RPMI8226 (cell line): ENCODE measurements at regions not wholly inside any gene's neighbourhood (a gene's known extent, or its start where the extent isn't known, plus 50 kb on each side); places are given as distances from the start of the nearest gene placed in this dataset.

Source experiments
- DNase-seq: peaks from one replicate; pipeline ENCODE4 v3.0.0-alpha.2; 2015

- DNase-seq: no peak
These were observed 460.0 kb upstream of the FAM241A start for GRCh38 chr4:111685205-111685604.

DNA sequence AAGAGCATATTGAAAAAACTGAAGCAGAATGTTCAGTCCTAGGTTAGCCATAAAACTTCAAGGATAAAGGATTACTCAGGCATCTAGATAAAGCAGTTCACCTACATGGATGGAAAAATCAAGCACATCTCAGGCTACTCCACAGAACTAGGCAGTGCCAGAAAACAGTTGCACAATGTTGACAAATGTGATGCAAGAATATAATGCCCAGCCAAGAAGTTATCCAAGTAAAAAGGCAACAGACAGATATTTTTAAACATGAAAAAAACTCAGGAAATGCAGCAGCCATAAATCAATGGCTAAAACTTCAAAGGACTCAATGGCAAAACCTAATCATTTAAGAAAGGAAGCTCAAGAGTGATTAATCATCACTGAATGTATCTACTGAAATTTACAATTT, 456.0 kb upstream of the FAM241A start:
- no peak for DNase-seq

GRCh38 chr4:111689731-111690130, 455.5 kb upstream of the FAM241A start:
- DNase-seq: no peak

DNA sequence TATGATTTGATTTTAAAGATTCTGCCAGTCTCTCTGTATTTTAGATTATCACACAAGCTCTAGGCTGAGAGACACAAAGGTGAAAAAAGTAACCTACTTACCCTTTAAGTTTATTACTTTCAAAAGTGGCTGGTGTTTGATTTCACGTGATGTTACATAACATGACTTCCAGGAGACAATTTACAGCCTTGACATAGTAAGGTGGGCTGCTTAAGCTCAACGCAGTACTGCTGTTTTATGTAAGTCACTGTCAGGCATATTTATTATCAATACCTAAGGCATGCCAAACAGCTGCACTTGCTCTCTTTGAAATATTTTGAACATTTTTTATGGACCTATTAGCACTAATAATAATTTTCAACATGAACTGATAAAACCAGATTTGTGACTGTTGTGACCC, 451.5 kb upstream of the FAM241A start:
- no peak for DNase-seq

- DNase-seq: no peak
These were observed 449.6 kb upstream of the FAM241A start for GRCh38 chr4:111695677-111696076.

GRCh38 chr4:111696505-111696904, 448.7 kb upstream of the FAM241A start:
- no peak for DNase-seq

GRCh38 chr4:111697176-111697942, 447.9 kb upstream of the FAM241A start:
- DNase-seq: no peak

- no peak for DNase-seq
These were observed 446.9 kb upstream of the FAM241A start for GRCh38 chr4:111698361-111698760.

DNA sequence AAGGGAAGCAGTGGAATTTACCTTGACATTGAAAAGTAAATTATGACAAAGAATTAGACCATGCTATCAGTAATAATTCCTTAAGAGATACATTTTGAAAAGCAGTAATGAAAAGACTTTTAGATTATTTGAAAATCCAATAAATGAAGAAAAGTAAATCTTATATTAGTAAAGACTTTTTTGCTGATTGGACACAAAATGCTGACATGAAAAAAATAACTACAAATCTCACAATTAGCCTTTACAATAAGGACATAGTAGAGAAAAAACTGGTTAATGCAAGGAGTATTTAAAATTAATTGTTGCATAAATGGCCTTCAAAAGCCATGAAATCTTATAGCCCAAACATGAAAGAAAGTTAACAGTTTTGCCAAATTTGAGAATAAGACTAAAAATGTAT, 446.1 kb upstream of the FAM241A start:
- DNase-seq: no peak

GRCh38 chr4:111701102-111701501, 444.2 kb upstream of the FAM241A start:
- DNase-seq: no peak

- no peak for DNase-seq
These were observed 437.8 kb upstream of the FAM241A start for GRCh38 chr4:111707491-111707890.

- no peak for DNase-seq
These were observed 433.1 kb upstream of the FAM241A start for GRCh38 chr4:111712093-111712677.

DNA sequence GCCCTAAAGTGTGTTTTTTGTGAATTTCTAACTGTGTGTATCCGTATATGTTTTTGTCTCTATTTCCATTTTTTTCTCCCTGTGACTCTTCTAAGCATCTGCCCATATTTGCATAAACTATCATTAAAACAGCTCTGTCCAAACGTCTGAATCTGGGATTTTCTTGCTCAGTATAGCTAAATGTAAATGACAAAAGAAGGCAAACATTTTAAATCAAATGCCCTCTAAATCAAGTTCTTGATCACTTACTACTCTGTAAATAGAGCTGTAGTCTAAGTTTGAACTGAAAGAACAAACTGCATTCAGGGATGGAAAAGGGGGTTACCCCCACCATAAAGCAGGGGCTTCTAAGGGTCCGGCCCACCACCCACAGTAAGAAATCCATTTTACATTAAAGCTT, 432.0 kb upstream of the FAM241A start:
- DNase-seq: no peak

GRCh38 chr4:111717921-111718320, 427.3 kb upstream of the FAM241A start:
- no peak for DNase-seq

DNA sequence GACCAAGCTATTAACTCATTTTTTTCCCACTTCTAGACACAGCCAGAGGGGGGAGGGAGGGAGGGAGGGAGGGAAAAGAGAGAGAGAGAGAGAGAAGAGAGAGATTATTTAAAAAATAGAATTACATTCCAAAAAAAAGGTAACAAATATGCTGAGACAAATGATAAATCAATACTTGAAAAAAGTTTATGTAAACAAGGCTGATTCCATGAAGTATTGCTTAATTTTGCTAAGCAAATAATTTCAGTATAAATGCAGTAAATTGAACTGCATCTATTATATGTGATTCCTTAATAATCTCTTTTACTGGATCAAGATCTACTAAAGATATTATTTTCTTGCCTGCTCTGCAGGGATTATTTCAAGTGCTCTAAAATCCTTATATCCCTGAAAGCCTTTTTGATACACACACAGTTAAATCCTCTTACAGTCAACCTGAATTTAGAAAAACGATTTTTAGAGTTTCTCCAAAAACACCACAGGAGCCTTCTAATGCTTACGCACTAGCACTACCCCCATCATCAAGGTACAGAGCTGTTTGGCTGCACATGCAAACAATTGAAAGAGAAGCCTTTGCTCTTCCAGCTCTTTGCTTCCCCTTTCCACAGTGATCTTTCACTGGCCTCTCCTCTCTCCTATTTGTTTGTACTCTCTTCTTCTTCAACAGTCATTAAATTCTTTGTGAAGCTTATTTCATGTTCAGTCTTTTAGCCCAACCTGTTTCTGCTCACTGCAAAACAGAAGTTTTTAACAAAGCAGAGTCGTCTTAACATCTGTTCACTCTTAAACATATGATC, 426.3 kb upstream of the FAM241A start:
- DNase-seq: no peak

DNA sequence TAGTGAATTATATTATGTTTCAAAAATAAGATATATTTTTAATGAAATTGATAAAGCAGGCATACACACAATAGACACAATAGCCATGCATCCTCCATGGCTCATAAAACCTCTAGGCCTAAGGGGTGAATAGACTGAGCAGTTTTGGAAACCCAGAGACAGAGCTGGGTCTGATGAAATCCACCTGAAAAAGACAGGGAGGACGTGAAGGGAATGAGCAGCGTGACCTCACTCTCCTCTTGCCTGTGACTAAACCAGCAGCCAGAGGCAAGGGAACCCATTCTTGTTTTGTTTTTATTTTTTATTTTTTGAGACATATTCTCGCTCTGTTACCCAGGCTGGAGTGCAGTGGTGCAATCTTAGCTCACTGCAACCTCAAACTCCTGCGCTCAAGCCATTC, 424.4 kb upstream of the FAM241A start:
- DNase-seq: no peak

DNA sequence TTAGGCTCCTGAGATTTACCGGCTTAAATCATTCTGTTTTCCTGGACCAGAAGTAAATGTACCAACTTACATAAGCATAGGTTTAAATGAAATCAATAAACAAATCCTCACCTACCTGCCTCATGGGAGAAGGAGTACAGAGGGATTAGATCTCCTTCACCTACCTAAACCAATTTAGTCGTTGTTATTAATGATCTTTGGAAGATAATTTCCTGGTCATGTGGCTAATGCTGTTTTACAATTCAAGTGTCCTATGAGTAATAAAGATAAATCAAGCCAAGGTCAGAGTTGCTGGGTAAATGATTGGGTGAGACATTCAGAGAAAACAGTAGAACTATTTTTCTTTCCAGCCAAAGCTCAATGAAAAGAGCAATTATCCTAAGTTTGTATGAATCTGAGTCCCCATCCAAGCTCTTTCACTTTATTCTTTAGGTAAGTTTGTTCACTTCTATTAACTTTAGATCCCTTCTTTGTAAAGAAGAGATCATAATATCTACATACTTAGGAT, 423.0 kb upstream of the FAM241A start:
- DNase-seq: no peak

DNA sequence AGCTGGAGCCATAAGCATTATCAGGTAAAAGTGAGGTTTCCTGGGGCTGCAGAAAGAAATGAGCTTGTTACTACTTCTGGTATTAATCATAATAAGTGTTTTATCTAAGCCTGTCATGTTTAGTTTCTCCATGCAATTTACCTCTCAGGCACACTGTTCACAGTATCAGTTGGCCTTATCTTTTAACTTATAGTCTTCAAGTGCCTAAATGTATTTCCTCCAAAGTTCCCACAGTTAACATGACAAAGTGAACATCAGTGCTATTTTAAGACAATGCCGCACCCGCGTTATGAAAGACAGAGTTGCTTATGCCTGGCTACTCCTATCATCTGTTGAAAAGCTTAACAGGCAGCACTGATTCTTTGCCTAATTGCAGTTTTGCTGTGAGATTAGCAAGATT, 408.7 kb upstream of the FAM241A start:
- no peak for DNase-seq

- DNase-seq: no peak
These were observed 400.4 kb upstream of the FAM241A start for GRCh38 chr4:111744847-111745246.

- no peak for DNase-seq
These were observed 397.1 kb upstream of the FAM241A start for GRCh38 chr4:111748157-111748556.

- no peak for DNase-seq
These were observed 391.3 kb upstream of the FAM241A start for GRCh38 chr4:111754003-111754402.

DNA sequence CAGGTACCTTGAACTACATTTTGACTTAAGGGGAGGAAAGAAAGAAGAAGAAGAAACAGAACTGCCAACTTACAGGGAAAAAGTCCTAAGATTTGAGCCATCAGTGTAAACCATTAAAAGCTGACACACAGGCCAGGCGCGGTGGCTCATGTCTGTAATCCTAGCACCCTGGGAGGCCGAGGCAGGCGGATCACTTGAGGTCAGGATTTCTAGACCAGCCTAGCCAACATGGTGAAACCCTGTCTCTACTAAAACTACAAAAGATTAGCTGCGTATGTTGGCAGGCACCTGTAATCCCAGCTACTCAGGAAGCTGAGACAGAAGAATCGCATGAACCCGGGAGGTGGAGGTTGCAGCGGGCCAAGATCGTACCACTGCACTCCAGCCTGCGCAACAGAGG, 389.7 kb upstream of the FAM241A start:
- no peak for DNase-seq

GRCh38 chr4:111761531-111761930, 383.7 kb upstream of the FAM241A start:
- no peak for DNase-seq

GRCh38 chr4:111770514-111770913, 374.7 kb upstream of the FAM241A start:
- no peak for DNase-seq
